IMR-90 (cell line): ENCODE measurements at regions not wholly inside any gene's neighbourhood (a gene's known extent, or its start where the extent isn't known, plus 50 kb on each side); places are given as distances from the start of the nearest gene placed in this dataset.

Experiments used
- ATAC-seq: fragments of 200-7000 bp; cut with Tn5 transposase; 2 replicates; pipeline ENCODE4 v1.9.1; 2020; ENCODE audit warnings: low read depth, mild to moderate bottlenecking, moderate library complexity
- BruUV-seq: library from RNA; stranded (reverse); fragments of 400-500 nt; replicated peaks from 2 replicates; lab custom pipeline; 2021; lab: Mats Ljungman, UMichigan
- CTCF ChIA-PET: fragments of 300-600 bp; formaldehyde crosslinking; extraction: SDS; loops from one replicate; lab custom pipeline; 2021; ENCODE audit warnings: antibody characterized with exemption; lab: Yijun Ruan, JAX
- POLR2A ChIA-PET: fragments of 300-600 bp; sonication (Branson Sonifier 250); formaldehyde crosslinking; loops from one replicate; lab custom pipeline; 2022; ENCODE audit warnings: antibody characterized with exemption; ENCODE audit not compliant: unreplicated experiment; lab: Charles Lee
- DNase-seq: peaks from one replicate; pipeline ENCODE4 v3.0.0; 2013
- H2AFZ ChIP-seq: replicated peaks from 2 replicates; pipeline ENCODE3; 2013; ENCODE audit warnings: low read length, mild to moderate bottlenecking; ENCODE audit not compliant: poor library complexity
- H2AK5ac ChIP-seq: 2 replicates; pipeline ENCODE4 v1.6.1; 2013; ENCODE audit warnings: low read depth, low read length, inconsistent platforms
- H2AK9ac ChIP-seq: replicated peaks from 2 replicates; pipeline ENCODE3; 2013; ENCODE audit warnings: mild to moderate bottlenecking, low read depth, low read length, moderate library complexity; ENCODE audit not compliant: poor library complexity
- H2BK120ac ChIP-seq: 2 replicates; pipeline ENCODE4 v1.6.1; 2013; ENCODE audit warnings: low read depth, low read length, inconsistent platforms
- H2BK15ac ChIP-seq: 3 replicates; pipeline ENCODE4 v1.6.1; 2013; ENCODE audit warnings: low read depth, low read length, inconsistent platforms
- H2BK20ac ChIP-seq: 2 replicates; pipeline ENCODE4 v1.6.1; 2013; ENCODE audit warnings: low read depth, mild to moderate bottlenecking, inconsistent platforms, low read length, moderate library complexity
- H2BK5ac ChIP-seq: 2 replicates; pipeline ENCODE4 v1.6.1; 2013; ENCODE audit warnings: mild to moderate bottlenecking, low read depth, low read length, inconsistent platforms; ENCODE audit not compliant: poor library complexity, severe bottlenecking
- H3K14ac ChIP-seq: replicated peaks from 2 replicates; pipeline ENCODE4 v1.6.1; 2013; ENCODE audit warnings: low read depth, low read length, inconsistent platforms
- H3K18ac ChIP-seq: 2 replicates; pipeline ENCODE4 v1.6.1; 2013; ENCODE audit warnings: low read depth, low read length, control low read depth
- H3K23ac ChIP-seq: 2 replicates; pipeline ENCODE4 v1.6.1; 2013; ENCODE audit warnings: low read depth, low read length, inconsistent platforms
- H3K27ac ChIP-seq: 2 replicates; pipeline ENCODE4 v1.5.1; 2013; ENCODE audit warnings: mild to moderate bottlenecking, control low read depth, low read length; ENCODE audit not compliant: insufficient read depth
- H3K27me3 ChIP-seq: 2 replicates; pipeline ENCODE4 v1.6.1; 2013; ENCODE audit warnings: low read length; ENCODE audit not compliant: control insufficient read depth, insufficient read depth
- H3K36me3 ChIP-seq: 2 replicates; pipeline ENCODE4 v1.6.1; 2013; ENCODE audit warnings: low read length, mixed read lengths; ENCODE audit not compliant: control insufficient read depth, insufficient read depth
- H3K4ac ChIP-seq: 2 replicates; pipeline ENCODE4 v1.6.1; 2013; ENCODE audit warnings: low read depth, low read length, inconsistent platforms
- H3K4me1 ChIP-seq: 2 replicates; pipeline ENCODE4 v1.6.1; 2013; ENCODE audit warnings: low read length, mixed read lengths; ENCODE audit not compliant: control insufficient read depth, insufficient read depth
- H3K4me2 ChIP-seq: 2 replicates; pipeline ENCODE4 v1.6.1; 2013; ENCODE audit warnings: low read depth, mild to moderate bottlenecking, control low read depth, low read length, moderate library complexity
- H3K4me3 ChIP-seq: 2 replicates; pipeline ENCODE4 v1.5.1; 2013; ENCODE audit warnings: low read depth, mild to moderate bottlenecking, control low read depth, low read length, moderate library complexity; ENCODE audit not compliant: insufficient read depth
- H3K56ac ChIP-seq: 2 replicates; pipeline ENCODE4 v1.6.1; 2013; ENCODE audit warnings: low read length, inconsistent platforms; ENCODE audit not compliant: insufficient read depth; ENCODE audit errors: extremely low read depth
- H3K79me1 ChIP-seq, 2 experiments: 2 replicates each; pipeline ENCODE4 v1.6.1; 2013; ENCODE audit warnings: low read length in 2 of 2, inconsistent platforms in 1 of 2, low read depth in 1 of 2
- H3K9ac ChIP-seq: 2 replicates; pipeline ENCODE4 v1.6.1; 2013; ENCODE audit warnings: low read depth, low read length, control low read depth
- H3K9me1 ChIP-seq: 2 replicates; pipeline ENCODE4 v1.6.1; 2013; ENCODE audit warnings: low read length, inconsistent platforms; ENCODE audit not compliant: insufficient read depth
- H3K9me3 ChIP-seq: 2 replicates; pipeline ENCODE4 v1.6.1; 2013; ENCODE audit warnings: low read length; ENCODE audit not compliant: control insufficient read depth, insufficient read depth
- H4K20me1 ChIP-seq: 2 replicates; pipeline ENCODE4 v1.6.1; 2013; ENCODE audit warnings: low read length, inconsistent platforms; ENCODE audit not compliant: insufficient read depth
- H4K5ac ChIP-seq: 2 replicates; pipeline ENCODE4 v1.6.1; 2013; ENCODE audit warnings: mild to moderate bottlenecking, low read depth, low read length, control low read depth
- H4K8ac ChIP-seq, 2 experiments: 2 replicates each; pipeline ENCODE4 v1.6.1; 2013; ENCODE audit warnings: low read depth in 2 of 2, low read length in 2 of 2, control low read depth in 1 of 2, inconsistent platforms in 1 of 2
- H4K91ac ChIP-seq: 2 replicates; pipeline ENCODE4 v1.6.1; 2013; ENCODE audit warnings: low read depth, low read length, inconsistent platforms; ENCODE audit not compliant: insufficient read depth
- BHLHE40 ChIP-seq: fragments of 150-350 bp; IDR thresholded peaks from 2 replicates; pipeline ENCODE4 v1.6.1; 2016; ENCODE audit warnings: mild to moderate bottlenecking, low read depth, low read length
- CEBPB ChIP-seq: IDR thresholded peaks from 2 replicates; pipeline ENCODE4 v1.6.1; 2012; ENCODE audit warnings: low read depth, low read length, improper control_type of control experiment
- CHD1 ChIP-seq: IDR thresholded peaks from 2 replicates; pipeline ENCODE4 v1.6.1; 2012; ENCODE audit warnings: low read depth, low read length, improper control_type of control experiment
- FOS ChIP-seq: fragments of 150-350 bp; IDR thresholded peaks from 2 replicates; pipeline ENCODE4 v1.6.1; 2016; ENCODE audit warnings: low read depth, low read length
- MAFK ChIP-seq: IDR thresholded peaks from 2 replicates; pipeline ENCODE4 v1.6.1; 2012; ENCODE audit warnings: low read depth, low read length, improper control_type of control experiment
- MAZ ChIP-seq: IDR thresholded peaks from 2 replicates; pipeline ENCODE4 v1.6.1; 2012; ENCODE audit warnings: low read depth, mild to moderate bottlenecking, low read length, improper control_type of control experiment, moderate library complexity, borderline replicate concordance
- MXI1 ChIP-seq: IDR thresholded peaks from 2 replicates; pipeline ENCODE4 v1.6.1; 2012; ENCODE audit warnings: low read depth, mild to moderate bottlenecking, low read length, moderate library complexity, borderline replicate concordance
- NFE2L2 ChIP-seq: fragments of 150-350 bp; IDR thresholded peaks from 2 replicates; pipeline ENCODE4 v1.6.1; 2016; ENCODE audit warnings: low read depth, mild to moderate bottlenecking, low read length
- POLR2A ChIP-seq: IDR thresholded peaks from 2 replicates; pipeline ENCODE4 v1.6.1; 2012; ENCODE audit warnings: mild to moderate bottlenecking, low read depth, low read length
- RAD21 ChIP-seq: IDR thresholded peaks from 2 replicates; pipeline ENCODE4 v1.6.1; 2012; ENCODE audit warnings: low read length, improper control_type of control experiment
- RCOR1 ChIP-seq: IDR thresholded peaks from 2 replicates; pipeline ENCODE4 v1.6.1; 2012; ENCODE audit warnings: mild to moderate bottlenecking, low read length, improper control_type of control experiment; ENCODE audit not compliant: insufficient replicate concordance
- RFX5 ChIP-seq: IDR thresholded peaks from 2 replicates; pipeline ENCODE4 v1.8.0; 2012; ENCODE audit warnings: low read depth, mild to moderate bottlenecking, low read length, moderate library complexity
- SMC3 ChIP-seq: fragments of 150-350 bp; IDR thresholded peaks from 2 replicates; pipeline ENCODE4 v1.6.1; 2016; ENCODE audit warnings: low read depth, mild to moderate bottlenecking, antibody characterized with exemption, low read length, moderate library complexity
- WGBS, 2 experiments: methylation state at CpG; one replicate each; pipeline versions ENCODE4 v1.1.5 to v1.1.7; 2013; ENCODE audit warnings: missing lambda C conversion rate in 2 of 2; ENCODE audit not compliant: insufficient read length in 1 of 2; ENCODE audit errors: extremely low coverage in 2 of 2; 5-methylcytosine and 5-hydroxymethylcytosine counted together
- dilution Hi-C: fragments of 300-500 bp; cut with HindIII; formaldehyde crosslinking; loops from one replicate; pipeline ENCODE4 v1.14.3; 2018; ENCODE audit warnings: low sequenced_read_pairs; ENCODE audit not compliant: unreplicated experiment
- in situ Hi-C: fragments of 300-500 bp; cut with MboI; formaldehyde crosslinking; loops from 3 replicates; pipeline ENCODE4 v1.14.3; 2019; ENCODE audit warnings: low sequenced_read_pairs, inconsistent platforms, mixed read lengths
- intact Hi-C: fragments of 100-400 bp; cut with micrococcal nuclease; formaldehyde crosslinking; loops from 2 replicates; pipeline ENCODE4 v1.10.0; 2022
- TF ChIP-seq, protein P1 (sequence below): fragments of 150-350 bp; IDR thresholded peaks from 2 replicates; pipeline ENCODE4 v1.6.1; 2017; ENCODE audit warnings: mild to moderate bottlenecking, antibody characterized with exemption, low read length, low read depth
- TF ChIP-seq, protein P2 (sequence below): conservative IDR thresholded peaks from 2 replicates; pipeline ENCODE4 v1.5.1; 2012; ENCODE audit warnings: mild to moderate bottlenecking, low read depth, low read length, improper control_type of control experiment
- TF ChIP-seq, protein P3 (sequence below): fragments of 150-350 bp; IDR thresholded peaks from 2 replicates; pipeline ENCODE4 v1.6.1; 2016; ENCODE audit warnings: low read depth, mild to moderate bottlenecking, low read length, moderate library complexity, borderline replicate concordance

DNA sequence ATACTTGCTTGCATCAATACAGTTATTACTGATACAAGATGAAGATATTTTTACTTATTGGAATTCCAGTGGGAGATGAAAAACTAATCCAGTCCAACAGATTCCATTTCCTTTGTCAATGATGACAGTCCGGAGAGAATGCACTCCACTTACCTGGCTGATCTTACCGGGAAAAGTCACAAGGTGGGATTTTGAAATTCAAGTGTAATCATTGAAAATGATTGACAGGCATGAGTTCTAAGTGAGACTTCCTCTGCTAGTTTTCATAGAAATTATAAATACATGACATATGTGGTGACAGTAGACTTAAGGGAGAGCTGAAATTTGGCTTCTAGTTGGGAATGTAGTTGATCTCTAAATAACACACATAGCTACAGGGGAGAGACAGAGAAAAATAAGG, 859.9 kb downstream of the FAT4 start:
- H3K4me1 ChIP-seq: no peaks in the 10 kb centered on the region
- POLR2A ChIA-PET: no interaction called here
- no peak overlapping the region for H3K4me2 ChIP-seq
- H3K79me1 ChIP-seq: no peaks in the 10 kb centered on the region
- BruUV-seq: no TSS peak
- intact Hi-C loops (no loop called here), in situ Hi-C loops (no loop called here), dilution Hi-C loops (no loop called here)
- H3K18ac ChIP-seq: no peak overlapping the region
- no peaks in the 10 kb centered on the region for H3K9me1 ChIP-seq
- no peak overlapping the region for H3K4me3 ChIP-seq
- no peaks in the 10 kb centered on the region for H3K36me3 ChIP-seq
- H2AFZ ChIP-seq: no peak overlapping the region
- TF ChIP-seq MAFK (no peak), BHLHE40 (no peak), RCOR1 (no peak), RFX5 (no peak), MAZ (no peak), CEBPB (no peak), CHD1 (no peak), SMC3 (no peak), MXI1 (no peak), FOS (no peak), POLR2A (no peak), NFE2L2 (no peak), RAD21 (no peak)
- TF ChIP-seq, protein P1, sequence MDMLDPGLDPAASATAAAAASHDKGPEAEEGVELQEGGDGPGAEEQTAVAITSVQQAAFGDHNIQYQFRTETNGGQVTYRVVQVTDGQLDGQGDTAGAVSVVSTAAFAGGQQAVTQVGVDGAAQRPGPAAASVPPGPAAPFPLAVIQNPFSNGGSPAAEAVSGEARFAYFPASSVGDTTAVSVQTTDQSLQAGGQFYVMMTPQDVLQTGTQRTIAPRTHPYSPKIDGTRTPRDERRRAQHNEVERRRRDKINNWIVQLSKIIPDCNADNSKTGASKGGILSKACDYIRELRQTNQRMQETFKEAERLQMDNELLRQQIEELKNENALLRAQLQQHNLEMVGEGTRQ: no peak
- TF ChIP-seq, protein P2, sequence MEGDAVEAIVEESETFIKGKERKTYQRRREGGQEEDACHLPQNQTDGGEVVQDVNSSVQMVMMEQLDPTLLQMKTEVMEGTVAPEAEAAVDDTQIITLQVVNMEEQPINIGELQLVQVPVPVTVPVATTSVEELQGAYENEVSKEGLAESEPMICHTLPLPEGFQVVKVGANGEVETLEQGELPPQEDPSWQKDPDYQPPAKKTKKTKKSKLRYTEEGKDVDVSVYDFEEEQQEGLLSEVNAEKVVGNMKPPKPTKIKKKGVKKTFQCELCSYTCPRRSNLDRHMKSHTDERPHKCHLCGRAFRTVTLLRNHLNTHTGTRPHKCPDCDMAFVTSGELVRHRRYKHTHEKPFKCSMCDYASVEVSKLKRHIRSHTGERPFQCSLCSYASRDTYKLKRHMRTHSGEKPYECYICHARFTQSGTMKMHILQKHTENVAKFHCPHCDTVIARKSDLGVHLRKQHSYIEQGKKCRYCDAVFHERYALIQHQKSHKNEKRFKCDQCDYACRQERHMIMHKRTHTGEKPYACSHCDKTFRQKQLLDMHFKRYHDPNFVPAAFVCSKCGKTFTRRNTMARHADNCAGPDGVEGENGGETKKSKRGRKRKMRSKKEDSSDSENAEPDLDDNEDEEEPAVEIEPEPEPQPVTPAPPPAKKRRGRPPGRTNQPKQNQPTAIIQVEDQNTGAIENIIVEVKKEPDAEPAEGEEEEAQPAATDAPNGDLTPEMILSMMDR: no peak
- TF ChIP-seq, protein P3, sequence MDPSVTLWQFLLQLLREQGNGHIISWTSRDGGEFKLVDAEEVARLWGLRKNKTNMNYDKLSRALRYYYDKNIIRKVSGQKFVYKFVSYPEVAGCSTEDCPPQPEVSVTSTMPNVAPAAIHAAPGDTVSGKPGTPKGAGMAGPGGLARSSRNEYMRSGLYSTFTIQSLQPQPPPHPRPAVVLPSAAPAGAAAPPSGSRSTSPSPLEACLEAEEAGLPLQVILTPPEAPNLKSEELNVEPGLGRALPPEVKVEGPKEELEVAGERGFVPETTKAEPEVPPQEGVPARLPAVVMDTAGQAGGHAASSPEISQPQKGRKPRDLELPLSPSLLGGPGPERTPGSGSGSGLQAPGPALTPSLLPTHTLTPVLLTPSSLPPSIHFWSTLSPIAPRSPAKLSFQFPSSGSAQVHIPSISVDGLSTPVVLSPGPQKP: no peak
- H2BK5ac ChIP-seq: no peak overlapping the region
- CTCF ChIA-PET: no interaction called here
- no peaks in the 10 kb centered on the region for H4K20me1 ChIP-seq
- H3K23ac ChIP-seq: no peak overlapping the region
- H4K8ac ChIP-seq: no peak overlapping the region
- no peak overlapping the region for H3K4ac ChIP-seq
- H3K14ac ChIP-seq: no peak overlapping the region
- H3K9me3 ChIP-seq: no peaks in the 10 kb centered on the region
- no CpG with 5 or more reads among the region's 2 CpGs for WGBS, 2 experiments
- no peak overlapping the region for H3K27ac ChIP-seq
- H3K9ac ChIP-seq: no peak overlapping the region
- no peaks in the 10 kb centered on the region for H3K27me3 ChIP-seq
- ATAC-seq (no peak), DNase-seq (no peak)
- H2BK15ac ChIP-seq: no peak overlapping the region
- H3K56ac ChIP-seq: no peak overlapping the region
- H2AK9ac ChIP-seq: no peak overlapping the region
- H2BK20ac ChIP-seq: no peak overlapping the region
- no peak overlapping the region for H2BK120ac ChIP-seq
- no peak overlapping the region for H4K5ac ChIP-seq
- no peak overlapping the region for H4K91ac ChIP-seq
- H2AK5ac ChIP-seq: no peak overlapping the region
